SW 1271 (cell line): ENCODE measurements at regions not wholly inside any gene's neighbourhood (a gene's known extent, or its start where the extent isn't known, plus 50 kb on each side); places are given as distances from the start of the nearest gene placed in this dataset.
"Not testable (repeated sequence)": the region's sequence is repeated elsewhere in the genome, so short reads cannot be mapped to it uniquely, and the experiment has no call there.

Experiments
- DNase-seq, 2 experiments: peaks; one replicate each; lab custom pipeline; 2025; lab: John Stamatoyannopoulos, UW

DNA sequence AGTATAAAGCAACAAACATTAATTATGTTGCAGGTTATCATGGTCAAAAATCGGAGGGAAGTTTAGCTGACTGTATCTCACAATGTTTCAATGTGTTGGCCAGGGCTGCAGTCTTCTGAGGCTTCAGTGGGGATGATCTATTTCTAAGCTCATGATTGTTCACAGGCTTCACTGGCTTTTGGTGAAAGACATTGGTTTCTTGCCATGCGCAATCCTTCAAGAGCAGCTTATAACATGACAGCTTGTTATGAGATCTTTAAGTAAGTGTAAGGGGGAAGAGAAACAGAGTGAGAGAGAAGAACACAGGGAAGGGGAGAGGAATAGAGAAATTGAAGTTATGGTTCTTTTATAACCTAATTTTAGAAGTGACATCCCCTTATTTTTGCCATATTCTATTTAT lies 385.9 kb upstream of the CHD1 start:
- no peak for DNase-seq

- no peak for DNase-seq
These were observed 379.3 kb upstream of the CHD1 start for GRCh38 chr5:99308131-99308530.

- DNase-seq, result no peak
These were observed 376.3 kb upstream of the CHD1 start for GRCh38 chr5:99305045-99305580.

DNA sequence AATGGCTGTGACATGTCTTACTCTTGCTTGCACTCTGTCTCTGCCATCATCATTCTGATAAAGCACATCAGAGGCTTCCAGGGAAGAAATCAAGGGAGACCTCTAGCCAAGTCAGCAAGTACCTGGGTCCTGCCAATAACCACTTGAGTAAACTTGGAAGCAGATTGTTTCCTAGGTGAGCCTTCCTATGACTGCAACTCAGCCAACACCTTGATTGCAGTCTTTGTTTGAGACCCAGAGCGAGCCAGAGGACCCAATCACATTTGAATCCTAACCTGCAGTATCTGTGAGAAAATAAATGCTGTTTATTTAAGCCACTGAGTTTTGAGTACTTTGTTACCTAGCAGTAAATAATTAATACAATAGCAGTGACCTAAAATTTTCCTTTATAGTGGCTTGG lies 356.8 kb upstream of the CHD1 start:
- no peak for DNase-seq

DNA sequence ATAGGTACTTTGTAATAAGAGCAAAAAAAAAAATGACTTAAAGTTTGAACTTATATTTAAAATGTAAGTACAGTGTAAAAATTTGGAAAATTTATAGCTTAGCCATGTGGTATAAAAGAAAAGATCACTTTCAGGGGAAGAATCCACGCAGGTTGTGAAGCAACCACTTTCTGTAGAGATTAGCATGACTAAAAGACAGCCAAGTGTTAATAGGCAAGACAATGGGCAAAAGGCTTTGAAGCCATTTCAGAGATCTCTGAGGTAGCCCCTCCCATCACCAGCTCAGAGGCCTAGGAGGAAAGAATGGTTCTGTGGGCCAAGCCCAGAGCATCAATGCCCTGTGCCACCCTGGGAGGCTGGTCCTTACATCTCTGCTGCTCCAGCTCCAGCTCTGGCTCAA lies 346.3 kb upstream of the CHD1 start:
- no peak for DNase-seq

GRCh38 chr5:99272576-99272975 lies 343.8 kb upstream of the CHD1 start:
- DNase-seq, result no peak

GRCh38 chr5:99258819-99259218 lies 330.0 kb upstream of the CHD1 start:
- no peak for DNase-seq

- no peak for DNase-seq
These were observed 319.3 kb upstream of the CHD1 start for GRCh38 chr5:99248066-99248465.

- DNase-seq, result no peak
These were observed 318.5 kb upstream of the CHD1 start for GRCh38 chr5:99247346-99247745.

GRCh38 chr5:99243111-99243510 lies 314.3 kb upstream of the CHD1 start:
- DNase-seq, result no peak

DNA sequence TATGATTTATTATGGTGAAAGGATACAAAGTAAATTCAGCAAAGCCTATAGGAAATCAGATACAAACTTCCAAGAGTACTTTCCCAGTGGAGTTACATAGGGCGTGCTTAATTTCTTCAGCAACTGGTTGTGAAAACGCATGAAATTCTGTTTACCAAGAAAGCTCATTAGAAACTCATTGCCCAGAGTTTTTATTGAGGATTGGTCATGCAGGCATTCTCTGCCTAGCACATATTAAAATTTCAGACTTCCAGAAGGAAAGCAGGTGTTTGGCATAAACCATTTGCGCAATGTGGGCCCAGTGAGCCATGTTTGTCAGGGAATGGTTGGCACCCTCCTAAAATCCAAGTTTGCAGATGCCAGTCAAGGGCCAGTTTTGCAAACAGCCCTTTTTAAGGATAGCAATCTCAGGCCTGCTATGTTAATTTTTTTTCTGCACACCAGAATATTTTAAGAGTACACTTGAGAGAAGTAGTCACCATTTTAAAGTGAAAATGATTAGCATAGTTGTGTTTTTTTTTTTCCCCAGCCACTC lies 311.1 kb upstream of the CHD1 start:
- DNase-seq, result no peak

DNA sequence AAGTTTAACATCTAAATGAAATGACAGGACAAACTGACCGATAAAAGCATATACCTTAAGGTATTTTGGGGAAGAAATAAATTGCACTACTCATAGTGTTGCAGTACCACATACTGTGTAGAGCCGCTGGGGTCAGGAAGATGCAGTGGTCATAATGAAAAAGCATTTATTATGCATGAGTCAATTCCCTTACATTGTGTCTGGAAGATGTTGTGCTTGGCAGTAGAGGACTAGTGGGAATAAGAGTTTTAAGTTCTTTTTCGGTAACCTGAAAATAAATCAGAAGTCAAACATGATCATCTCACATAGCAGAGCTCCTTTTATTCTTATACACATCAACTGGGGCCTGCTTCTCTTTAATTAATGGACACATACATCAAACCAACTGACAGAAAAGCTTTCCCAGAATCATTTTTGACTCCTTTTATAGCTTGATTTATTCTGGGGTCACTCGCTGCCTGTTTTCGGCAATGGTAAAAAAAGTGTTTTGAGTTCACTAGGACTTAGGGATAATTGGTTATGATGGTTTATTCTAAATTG lies 262.5 kb upstream of the CHD1 start:
- no peak for DNase-seq

- DNase-seq, result no peak
These were observed 258.8 kb upstream of the CHD1 start for GRCh38 chr5:99187611-99188010.

DNA sequence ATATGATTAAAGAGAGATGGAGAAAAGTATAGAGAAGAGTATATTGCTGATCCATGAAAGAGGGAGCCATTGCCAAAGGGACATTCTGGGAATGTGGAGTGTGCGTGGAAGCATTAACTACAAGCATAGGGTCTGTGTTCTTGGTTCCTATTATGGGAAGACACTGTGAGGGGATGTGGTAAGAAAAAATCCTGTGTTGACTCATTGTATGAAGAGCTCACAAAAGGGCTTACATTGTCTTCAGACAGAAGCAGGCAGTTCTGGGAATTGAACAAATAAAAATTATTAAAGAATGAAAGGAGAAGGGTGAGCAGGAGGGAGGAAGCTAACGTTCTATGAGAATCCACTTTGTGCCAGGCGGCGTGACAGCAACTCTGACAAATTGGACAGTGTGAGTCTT lies 250.4 kb upstream of the CHD1 start:
- DNase-seq, result no peak

- no peak for DNase-seq
These were observed 249.0 kb upstream of the CHD1 start for GRCh38 chr5:99177796-99178195.

DNA sequence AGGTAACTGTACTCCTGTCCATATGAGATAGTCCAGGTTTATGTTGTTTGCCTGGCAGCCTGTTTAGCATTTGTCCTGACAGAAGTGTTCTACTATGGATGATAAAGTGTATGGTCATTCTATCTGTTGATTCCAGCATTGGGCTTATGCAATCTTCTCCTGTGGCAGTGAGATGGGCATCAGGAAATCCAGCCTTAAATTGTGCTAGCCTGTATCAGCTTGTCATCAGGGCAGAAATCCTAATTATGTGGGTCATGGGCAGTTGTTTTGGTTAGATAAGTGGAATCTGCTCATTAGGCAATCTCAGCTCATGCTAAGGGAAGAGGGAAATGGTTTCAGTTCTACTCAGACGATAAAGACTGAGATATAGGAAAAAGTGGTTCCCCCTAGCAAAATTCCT lies 247.4 kb upstream of the CHD1 start:
- DNase-seq, result no peak

- DNase-seq, result peak in 1 of 2 experiments; percentile 50
These were observed 240.5 kb upstream of the CHD1 start for GRCh38 chr5:99169309-99169708.

GRCh38 chr5:99161538-99161937 lies 232.7 kb upstream of the CHD1 start:
- not testable (repeated sequence) for DNase-seq

DNA sequence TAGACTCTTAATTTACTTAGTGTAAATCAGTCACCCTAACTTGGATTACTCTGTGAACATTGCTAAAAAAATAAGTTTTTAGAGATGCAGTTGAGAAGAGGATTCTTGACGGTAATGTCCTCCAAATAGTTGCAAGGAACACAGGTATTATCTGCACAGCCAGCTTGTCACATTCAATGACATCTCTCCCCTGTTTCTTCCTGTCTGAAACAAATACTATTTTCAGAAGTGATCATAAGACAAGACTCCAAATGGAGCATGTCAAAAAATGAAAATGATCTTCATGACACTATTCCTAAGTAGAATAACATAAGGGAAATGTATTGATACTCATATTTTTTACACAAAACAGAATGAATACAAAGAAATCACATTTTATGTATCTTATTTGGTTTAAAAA lies 227.9 kb upstream of the CHD1 start:
- DNase-seq, result no peak

DNA sequence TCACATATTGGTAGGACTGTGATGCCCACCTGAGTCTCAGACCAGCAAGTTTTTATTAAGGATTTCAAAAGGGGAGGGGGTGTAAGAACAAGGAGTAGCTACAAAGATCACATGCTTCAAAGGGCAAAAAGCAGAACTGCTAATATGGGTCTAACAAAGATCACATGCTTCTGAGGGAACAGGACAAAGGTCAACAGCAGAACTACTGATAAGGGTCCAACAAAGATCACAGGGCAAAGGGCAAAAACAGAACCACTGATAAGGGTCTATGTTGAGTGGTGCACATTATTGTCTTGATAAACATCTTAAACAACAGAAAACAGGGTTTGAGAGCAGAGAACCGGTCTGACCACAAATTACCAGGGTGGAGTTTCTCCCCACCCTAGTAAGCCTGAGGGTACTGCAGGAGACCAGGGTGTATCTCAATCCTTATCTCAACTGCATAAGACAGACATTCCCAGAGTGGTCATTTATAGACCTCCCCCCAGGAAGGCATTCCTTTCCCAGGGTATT lies 214.5 kb upstream of the CHD1 start:
- not testable (repeated sequence) for DNase-seq

GRCh38 chr5:99141534-99142128 lies 212.8 kb upstream of the CHD1 start:
- no peak for DNase-seq

DNA sequence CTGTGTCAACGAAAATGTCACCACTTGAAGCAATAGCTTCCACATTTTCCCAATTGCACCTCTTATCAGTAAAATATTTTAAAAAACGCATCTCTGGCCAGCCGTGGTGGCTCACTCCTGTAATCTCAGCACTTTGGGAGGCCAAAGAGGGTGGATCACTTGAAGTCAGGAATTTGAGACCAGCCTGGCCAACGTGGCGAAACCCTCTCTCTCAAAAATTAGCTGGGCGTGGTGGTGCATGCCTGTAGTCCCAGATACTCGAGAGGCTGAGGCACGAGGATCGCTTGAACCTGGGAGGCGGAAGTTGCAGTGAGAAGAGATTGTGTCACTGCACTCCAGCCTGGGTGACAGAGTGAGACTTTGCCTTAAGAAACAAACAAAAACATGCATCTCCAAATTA lies 210.1 kb upstream of the CHD1 start:
- no peak for DNase-seq

GRCh38 chr5:99133921-99134320 lies 205.1 kb upstream of the CHD1 start:
- no peak for DNase-seq
